HTR-8/SVneo (cell line): ENCODE measurements at regions not wholly inside any gene's neighbourhood (a gene's known extent, or its start where the extent isn't known, plus 50 kb on each side); places are given as distances from the start of the nearest gene placed in this dataset.
A peak's percentile ranks its signal among the peaks of the same experiment; 100 is the strongest.

Source experiments
- DNase-seq: peaks from one replicate; pipeline ENCODE4 v3.0.0; 2011; ENCODE audit warnings: low spot score, mixed read lengths; ENCODE audit not compliant: insufficient read length
- FAIRE-seq: peaks from 2 replicates; lab custom pipeline; 2011; peaks lifted over from hg19 to GRCh38; lab: Jason Lieb, UNC

DNA sequence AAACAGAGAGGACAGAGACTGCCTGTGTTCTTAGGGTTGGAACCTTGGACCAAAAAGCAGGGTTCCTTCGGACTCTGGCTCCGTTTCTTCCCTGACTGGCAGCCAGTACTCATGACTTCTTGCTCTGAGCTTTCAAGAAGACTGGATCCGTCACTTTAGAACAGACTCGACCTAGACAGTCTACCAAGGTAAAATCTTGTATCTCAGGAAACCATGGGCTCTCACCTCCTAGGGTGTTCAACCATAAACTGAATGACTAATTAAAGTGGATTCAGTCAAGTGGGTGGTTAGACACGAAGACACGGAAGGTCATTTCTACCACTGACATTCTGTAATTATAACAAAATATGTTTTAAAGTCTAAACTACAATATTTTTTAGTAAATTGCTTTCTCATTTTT is 153.8 kb upstream of the SLC39A10 start:
- no peak for DNase-seq
- no peak for FAIRE-seq

- FAIRE-seq (no peak), DNase-seq (no peak)
These were observed 155.3 kb upstream of the SLC39A10 start for GRCh38 chr2:195501746-195502145.

DNA sequence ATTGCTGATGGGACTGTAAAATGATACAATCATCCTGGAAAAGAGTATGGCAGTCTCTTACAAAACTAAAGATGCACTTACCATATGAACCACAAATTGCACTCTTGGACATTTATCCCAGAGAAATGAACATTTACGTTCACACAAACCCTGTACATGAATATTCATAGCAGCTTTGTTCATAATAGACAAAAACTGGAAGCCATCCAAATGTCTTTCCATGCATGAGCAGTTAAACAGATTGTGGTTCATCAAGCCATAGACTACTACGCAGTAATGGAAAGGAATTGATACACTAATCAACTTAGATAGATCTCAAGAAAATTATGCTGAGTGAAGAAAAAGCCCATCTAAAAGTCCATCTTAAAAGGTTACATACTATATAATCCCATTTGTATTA is 156.1 kb upstream of the SLC39A10 start:
- FAIRE-seq (no peak), DNase-seq (no peak)

DNA sequence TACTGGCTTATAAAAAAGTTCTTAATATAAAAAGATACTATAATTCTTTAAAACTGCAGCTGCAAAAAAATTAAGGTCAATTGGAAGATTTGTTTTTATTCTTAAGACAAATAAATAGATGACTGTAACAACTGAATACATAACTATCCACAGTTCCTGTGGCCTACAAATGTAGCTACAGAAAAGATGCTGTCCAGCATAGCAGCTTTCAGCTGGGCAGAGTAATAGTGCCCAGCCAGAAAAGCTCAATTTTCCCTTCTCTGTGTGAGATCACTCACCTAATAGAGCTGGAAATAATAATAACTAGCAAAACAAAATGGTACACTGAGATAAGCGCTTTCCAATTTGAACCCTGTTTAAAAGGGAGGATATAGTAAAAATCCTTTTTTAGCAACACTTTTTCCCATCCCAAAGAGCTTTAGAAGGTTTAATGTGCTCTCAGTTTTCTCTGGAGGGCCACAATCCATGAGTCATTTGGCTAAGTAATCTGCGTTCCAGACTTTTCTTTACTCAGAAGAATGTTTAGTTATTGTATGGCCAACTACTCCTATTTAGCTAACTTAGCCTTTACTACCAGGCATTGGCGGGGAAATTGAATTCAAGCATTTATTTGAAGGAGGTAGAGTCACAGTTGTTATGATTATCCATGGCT is 158.1 kb upstream of the SLC39A10 start:
- DNase-seq (no peak), FAIRE-seq (no peak)

- DNase-seq: no peak
These were observed 158.8 kb upstream of the SLC39A10 start for GRCh38 chr2:195498176-195498575.

DNA sequence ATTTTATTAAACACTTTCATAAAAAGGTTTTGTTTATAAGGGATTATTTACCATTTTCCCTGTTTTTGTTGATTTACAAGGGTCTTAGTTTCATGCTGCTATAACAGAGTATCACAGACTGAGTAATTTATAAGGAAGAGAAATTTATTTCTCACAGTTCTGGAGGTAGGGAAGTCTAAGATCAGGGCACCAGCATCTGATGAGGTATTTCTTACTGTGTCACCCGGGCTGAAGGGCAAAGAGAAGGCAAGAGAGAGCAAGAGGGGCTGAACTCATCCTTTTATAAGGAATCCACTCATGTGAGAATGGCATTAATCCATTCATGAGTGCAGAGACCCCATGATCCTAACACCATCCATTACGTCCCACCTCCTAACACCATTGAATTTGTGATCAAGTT is 160.0 kb upstream of the SLC39A10 start:
- DNase-seq (no peak), FAIRE-seq (no peak)

More at GRCh38 chr2:195498176-195498575, 158.8 kb upstream of the SLC39A10 start:
- FAIRE-seq: no peak

GRCh38 chr2:195495966-195496365 is 161.1 kb upstream of the SLC39A10 start:
- DNase-seq: no peak
- FAIRE-seq: no peak

DNA sequence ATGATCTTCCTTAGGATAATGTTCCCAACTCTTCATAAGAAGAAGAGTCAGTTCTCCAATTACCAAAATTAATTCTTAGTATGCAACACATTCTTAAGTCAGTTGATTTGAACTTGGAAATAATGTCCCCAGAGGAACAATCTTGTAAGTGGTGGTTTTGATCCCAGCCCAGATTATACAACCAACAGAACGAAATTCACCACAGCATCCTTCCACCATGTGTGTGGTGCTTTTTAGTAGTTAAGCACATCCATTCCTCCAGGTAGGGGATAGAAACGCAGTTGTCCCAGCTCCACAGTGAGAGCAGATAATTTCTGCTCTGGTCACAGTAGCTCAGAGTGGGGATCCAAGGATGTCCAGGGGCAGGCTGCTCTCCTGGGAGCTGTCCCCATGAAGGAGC is 161.7 kb upstream of the SLC39A10 start:
- no peak for FAIRE-seq

DNA sequence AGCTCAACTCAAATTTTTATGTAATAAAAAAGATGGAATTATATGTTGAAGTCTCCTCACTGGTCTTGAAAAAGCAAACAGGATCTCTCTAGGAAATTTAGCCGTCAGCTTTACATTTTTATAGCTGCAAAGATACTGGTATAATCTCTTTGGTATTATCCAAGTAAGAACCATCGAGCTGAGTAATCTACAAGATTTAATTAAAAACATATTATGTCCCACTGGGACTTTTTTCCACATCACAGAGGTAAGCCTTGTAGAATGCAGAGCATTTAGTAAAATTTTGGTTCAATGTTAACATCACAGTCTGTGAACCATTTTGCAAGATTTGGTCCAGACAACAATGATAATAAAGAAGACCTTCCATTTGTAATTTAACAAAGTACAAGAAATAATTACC is 162.6 kb upstream of the SLC39A10 start:
- DNase-seq (no peak), FAIRE-seq (no peak)

More for the DNA sequence above, 161.7 kb upstream of the SLC39A10 start:
- no peak for DNase-seq

- DNase-seq: no peak
- FAIRE-seq: no peak
These were observed 163.6 kb upstream of the SLC39A10 start for GRCh38 chr2:195493416-195493815.

DNA sequence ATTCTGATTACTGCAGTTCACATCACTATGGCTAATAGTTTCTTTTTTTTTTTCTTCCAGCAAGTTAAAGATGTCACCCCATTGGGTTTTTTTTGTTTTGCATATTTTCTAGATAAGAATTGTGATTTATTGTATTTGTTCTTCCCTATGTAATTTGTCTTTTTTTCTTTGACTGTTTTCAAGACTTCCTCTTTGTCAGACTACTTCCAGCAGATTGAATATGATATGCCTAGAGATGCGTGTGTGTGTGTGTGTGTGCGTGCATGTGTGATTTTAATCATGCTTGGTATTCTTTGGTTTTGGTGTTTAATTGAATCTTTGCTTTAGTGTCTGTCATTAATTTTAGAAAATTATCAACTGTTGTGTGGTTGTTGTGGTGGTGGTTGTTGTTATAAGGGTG is 166.7 kb upstream of the SLC39A10 start:
- FAIRE-seq (no peak), DNase-seq (no peak)

DNA sequence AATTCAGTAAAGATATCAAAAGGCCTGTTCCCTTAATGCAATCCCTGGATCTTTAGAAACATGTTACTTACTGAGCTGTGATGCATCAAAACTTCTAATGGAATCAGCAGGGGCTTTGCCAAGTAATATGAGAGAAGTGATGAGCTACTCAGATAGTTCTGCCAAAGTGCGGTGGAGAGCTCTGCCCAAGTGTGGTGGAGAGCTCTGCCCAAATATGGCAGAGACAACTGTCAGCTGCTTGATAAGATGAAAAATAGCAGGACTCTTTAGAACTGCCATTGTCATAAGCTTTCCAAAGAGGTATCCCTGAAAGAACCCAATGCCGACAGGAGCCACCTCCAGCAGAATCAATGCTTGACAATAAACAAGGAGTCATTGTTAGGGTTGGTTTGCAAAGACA is 167.9 kb upstream of the SLC39A10 start:
- FAIRE-seq (no peak), DNase-seq (no peak)

DNA sequence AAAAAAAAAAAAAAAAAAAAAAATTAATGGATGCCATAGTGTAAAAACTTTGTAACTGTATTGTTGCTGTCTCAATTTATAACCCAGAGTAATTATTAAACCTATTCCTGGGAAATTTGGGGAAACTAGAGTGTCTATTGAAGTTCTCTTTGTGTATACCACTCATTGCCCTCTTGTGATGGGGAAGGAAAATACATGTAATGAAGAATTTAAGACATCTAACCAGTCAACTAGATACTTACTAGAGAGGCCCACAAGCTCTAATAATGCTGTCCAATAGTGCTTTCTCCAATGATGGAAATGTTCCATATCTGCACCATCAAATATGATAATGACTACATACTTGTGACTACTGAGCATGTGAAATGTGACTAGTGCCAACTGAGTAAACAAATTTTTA is 168.5 kb upstream of the SLC39A10 start:
- DNase-seq (no peak), FAIRE-seq (no peak)

- FAIRE-seq: no peak
These were observed 169.9 kb upstream of the SLC39A10 start for GRCh38 chr2:195486987-195487644.

DNA sequence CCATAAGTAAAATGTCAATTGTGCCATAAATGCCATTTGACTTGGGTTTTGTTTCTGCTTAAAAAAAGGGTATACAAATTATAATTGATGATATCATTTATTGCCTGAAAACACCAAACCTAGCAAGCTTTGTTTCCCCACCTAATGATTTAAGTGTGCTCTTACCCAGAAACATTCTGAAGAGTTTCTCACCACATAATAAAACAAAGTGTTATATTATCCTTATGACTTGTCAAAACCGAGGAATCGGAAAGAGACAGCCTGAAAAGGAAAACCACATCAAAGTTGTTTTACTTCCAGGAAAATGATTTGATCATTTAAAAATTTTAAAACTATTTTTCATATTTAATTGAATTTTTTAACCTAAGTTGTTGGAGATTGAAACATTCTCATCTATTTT is 170.5 kb upstream of the SLC39A10 start:
- DNase-seq: no peak
- no peak for FAIRE-seq

More at GRCh38 chr2:195486987-195487644, 169.9 kb upstream of the SLC39A10 start:
- DNase-seq: peak; percentile 62

- DNase-seq (no peak), FAIRE-seq (no peak)
These were observed 175.0 kb upstream of the SLC39A10 start for GRCh38 chr2:195482010-195482409.

DNA sequence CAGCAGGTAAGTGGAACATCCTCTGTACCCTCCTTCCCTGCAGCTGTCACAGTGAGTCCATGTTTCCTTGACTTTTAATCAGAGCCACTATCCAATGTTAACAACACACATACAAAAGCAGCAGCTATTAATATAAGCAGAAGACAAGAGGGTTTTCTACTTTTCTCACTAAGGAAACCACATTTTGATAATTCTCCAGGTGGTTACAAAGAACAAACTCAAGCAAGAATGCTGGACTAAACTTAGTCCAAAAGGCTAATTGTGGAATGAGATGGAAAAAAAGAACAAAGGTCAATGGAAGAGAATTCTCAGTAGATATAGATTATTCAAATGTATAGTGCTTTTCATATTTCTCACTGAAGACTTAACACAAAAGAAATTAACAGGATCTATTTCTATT is 176.9 kb upstream of the SLC39A10 start:
- no peak for DNase-seq
- no peak for FAIRE-seq

DNA sequence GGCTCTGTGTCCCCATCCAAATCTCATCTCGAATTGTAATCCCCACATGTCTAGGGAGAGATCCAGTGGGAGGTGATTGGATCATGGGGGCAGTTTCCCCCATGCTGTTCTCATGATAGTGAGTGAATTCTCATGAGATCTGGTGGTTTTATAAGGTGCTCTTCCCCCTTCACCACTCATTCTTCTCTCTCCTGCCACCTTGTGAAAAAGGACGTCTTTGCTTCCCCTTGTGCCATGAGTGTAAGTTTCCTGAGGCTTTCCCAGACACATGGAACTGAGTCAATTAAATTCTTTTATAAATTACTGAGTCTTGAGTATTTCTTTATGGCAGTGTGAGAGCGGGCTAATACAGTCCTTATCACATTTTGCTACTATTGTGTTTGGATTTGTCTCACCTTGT is 177.6 kb upstream of the SLC39A10 start:
- DNase-seq (no peak), FAIRE-seq (no peak)

DNA sequence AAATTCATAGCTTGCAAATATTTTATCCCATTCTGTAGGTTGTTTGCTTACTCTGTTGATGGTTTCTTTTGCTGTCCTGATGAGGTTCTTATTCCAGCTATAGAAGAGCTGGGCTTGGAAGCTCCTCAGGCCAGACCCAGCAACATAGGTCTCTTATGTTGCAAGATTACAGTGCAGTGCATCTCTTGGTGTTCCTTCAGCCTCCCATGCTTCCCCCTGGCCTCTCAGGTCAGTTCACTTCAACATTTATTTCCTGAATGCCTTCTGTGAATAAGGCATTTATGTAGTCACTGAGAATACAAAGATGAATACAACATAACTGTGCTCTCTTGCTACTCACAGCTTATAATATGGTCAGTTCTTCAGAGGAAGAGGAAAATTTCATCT is 179.0 kb upstream of the SLC39A10 start:
- DNase-seq: no peak
- FAIRE-seq: no peak

DNA sequence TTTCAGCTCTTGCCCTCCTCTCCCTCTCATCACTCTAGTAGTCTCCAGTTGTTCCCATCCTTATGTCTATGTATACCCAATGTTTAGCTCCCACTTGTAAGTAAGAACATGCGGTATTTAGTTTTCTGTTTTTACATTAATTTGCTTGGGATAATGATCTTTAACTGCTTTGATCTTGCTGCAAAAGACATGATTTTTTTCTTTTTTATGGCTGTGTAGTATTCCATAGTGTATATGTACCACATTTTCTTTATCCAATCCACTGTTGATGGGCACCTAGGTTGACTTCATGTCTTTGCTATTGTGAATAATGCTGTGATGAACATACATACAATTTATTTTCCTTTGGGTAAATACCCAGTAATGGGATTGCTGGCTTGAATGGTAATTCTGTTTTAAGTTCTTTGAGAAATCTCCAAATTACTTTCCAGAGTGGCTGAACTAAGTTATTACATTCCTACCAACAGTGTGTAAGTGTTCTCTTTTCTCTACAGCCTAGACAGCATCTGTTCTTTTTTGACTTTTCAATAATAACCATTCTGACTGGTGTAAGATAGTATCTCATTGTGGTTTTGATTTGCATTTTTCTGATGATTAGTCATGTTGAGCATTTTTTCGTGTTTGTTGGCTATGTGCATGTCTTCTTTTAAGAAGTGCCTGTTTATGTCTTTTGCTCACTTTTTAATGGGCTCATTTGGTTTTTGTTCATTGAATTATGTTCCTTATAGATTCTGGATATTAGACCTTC is 179.6 kb upstream of the SLC39A10 start:
- FAIRE-seq (no peak), DNase-seq (no peak)

GRCh38 chr2:195475336-195475735 is 181.7 kb upstream of the SLC39A10 start:
- FAIRE-seq: no peak

More at GRCh38 chr2:195475336-195475735, 181.7 kb upstream of the SLC39A10 start:
- no peak for DNase-seq
